Activated CD8-positive, alpha-beta memory T cell treated with anti-CD3 and anti-CD28 coated beads for 36 hours (primary cell): ENCODE measurements at regions not wholly inside any gene's neighbourhood (a gene's known extent, or its start where the extent isn't known, plus 50 kb on each side); places are given as distances from the start of the nearest gene placed in this dataset.

Experiments
- CTCF ChIA-PET: fragments of 350-600 bp; sonication (Branson Sonifier 250); formaldehyde crosslinking; loops from one replicate; lab custom pipeline; 2021; ENCODE audit warnings: antibody characterized with exemption; lab: Charles Lee
- POLR2A ChIA-PET: fragments of 350-600 bp; sonication (Branson Sonifier 250); formaldehyde crosslinking; loops from one replicate; lab custom pipeline; 2021; ENCODE audit warnings: antibody characterized with exemption; lab: Charles Lee

- POLR2A ChIA-PET: no interaction called here
- CTCF ChIA-PET: interaction anchor here (0.7 kb wide), 1 partner anchor 460 kb away, joined by 3 read pairs; no protein-coding TSS in a partner anchor
Observed at GRCh38 chr2:43104106-43104505, 122.3 kb downstream of the ZFP36L2 start.

GRCh38 chr2:43103093-43103404 is 123.4 kb downstream of the ZFP36L2 start:
- POLR2A ChIA-PET: no interaction called here

GRCh38 chr2:43102366-43103092 is 123.9 kb downstream of the ZFP36L2 start:
- POLR2A ChIA-PET: no interaction called here
- CTCF ChIA-PET: interaction anchor here (1.0 kb wide), 1 partner anchor 10 kb away, joined by 4 read pairs; no protein-coding TSS in a partner anchor

More at GRCh38 chr2:43103093-43103404, 123.4 kb downstream of the ZFP36L2 start:
- CTCF ChIA-PET: interaction anchor here (1.0 kb wide), 1 partner anchor 10 kb away, joined by 4 read pairs; no protein-coding TSS in a partner anchor

- CTCF ChIA-PET: interaction anchor here (1.0 kb wide), 1 partner anchor 11 kb away, joined by 4 read pairs; no protein-coding TSS in a partner anchor
- POLR2A ChIA-PET: no interaction called here
Observed at GRCh38 chr2:43101751-43102150, 124.7 kb downstream of the ZFP36L2 start.

GRCh38 chr2:43100883-43101662 is 125.3 kb downstream of the ZFP36L2 start:
- CTCF ChIA-PET: no interaction called here
- POLR2A ChIA-PET: no interaction called here

GRCh38 chr2:43100362-43100882 is 126.0 kb downstream of the ZFP36L2 start:
- ChIA-PET POLR2A (no interaction called here), CTCF (no interaction called here)

- ChIA-PET POLR2A (no interaction called here), CTCF (no interaction called here)
Observed at GRCh38 chr2:43099797-43100196, 126.6 kb downstream of the ZFP36L2 start.

- ChIA-PET POLR2A (no interaction called here), CTCF (no interaction called here)
Observed at GRCh38 chr2:43098539-43098938, 127.9 kb downstream of the ZFP36L2 start.

- POLR2A ChIA-PET: no interaction called here
Observed at GRCh38 chr2:43097644-43098408, 128.6 kb downstream of the ZFP36L2 start.

GRCh38 chr2:43095533-43096295 is 130.7 kb downstream of the ZFP36L2 start:
- CTCF ChIA-PET: interaction anchor here (0.7 kb wide), 1 partner anchor 317 kb away, joined by 4 read pairs; no protein-coding TSS in a partner anchor
- POLR2A ChIA-PET: no interaction called here

More at GRCh38 chr2:43097644-43098408, 128.6 kb downstream of the ZFP36L2 start:
- CTCF ChIA-PET: interaction anchor here (0.6 kb wide), 1 partner anchor 13 kb away, joined by 5 read pairs; no protein-coding TSS in a partner anchor

- ChIA-PET POLR2A (no interaction called here), CTCF (no interaction called here)
Observed at GRCh38 chr2:43092520-43093179, 133.8 kb downstream of the ZFP36L2 start.

- ChIA-PET POLR2A (no interaction called here), CTCF (no interaction called here)
Observed at GRCh38 chr2:43090317-43090716, 136.1 kb downstream of the ZFP36L2 start.

- CTCF ChIA-PET: no interaction called here
- POLR2A ChIA-PET: no interaction called here
Observed at GRCh38 chr2:43088143-43089073, 138.0 kb downstream of the ZFP36L2 start.

- ChIA-PET CTCF (no interaction called here), POLR2A (no interaction called here)
Observed at GRCh38 chr2:43087413-43087812, 139.0 kb downstream of the ZFP36L2 start.

GRCh38 chr2:43086451-43087221 is 139.8 kb downstream of the ZFP36L2 start:
- ChIA-PET POLR2A (no interaction called here), CTCF (no interaction called here)

GRCh38 chr2:43085929-43086328 is 140.5 kb downstream of the ZFP36L2 start:
- ChIA-PET POLR2A (no interaction called here), CTCF (no interaction called here)

- ChIA-PET CTCF (no interaction called here), POLR2A (no interaction called here)
Observed at GRCh38 chr2:43085505-43085904, 140.9 kb downstream of the ZFP36L2 start.
